DND-41 (cell line): ENCODE measurements at regions not wholly inside any gene's neighbourhood (a gene's known extent, or its start where the extent isn't known, plus 50 kb on each side); places are given as distances from the start of the nearest gene placed in this dataset.

ENCODE experiments used
- ATAC-seq: fragments of 200-7000 bp; cut with Tn5 transposase; 3 replicates; pipeline ENCODE4 v1.9.1; 2021; ENCODE audit warnings: low read depth; ENCODE audit not compliant: insufficient read depth
- DNase-seq: peaks from one replicate; pipeline ENCODE4 v3.0.0-alpha.2; 2020
- H2AFZ ChIP-seq: 2 replicates; pipeline ENCODE4 v1.6.0; 2012; ENCODE audit warnings: low read depth, low read length
- H3K27ac ChIP-seq: 2 replicates; pipeline ENCODE4 v1.5.1; 2012; ENCODE audit warnings: low read length, inconsistent platforms
- H3K27me3 ChIP-seq: fragments of 200-600 bp; sonication (generic); 2 replicates; pipeline ENCODE4 v1.6.0; 2012; ENCODE audit warnings: low read length, mild to moderate bottlenecking, inconsistent platforms; ENCODE audit not compliant: insufficient read depth, poor library complexity
- H3K36me3 ChIP-seq: 2 replicates; pipeline ENCODE4 v1.5.1; 2012; ENCODE audit warnings: low read length, inconsistent platforms; ENCODE audit not compliant: insufficient read depth
- H3K4me1 ChIP-seq: 2 replicates; pipeline ENCODE4 v1.5.1; 2012; ENCODE audit warnings: mild to moderate bottlenecking, low read length; ENCODE audit not compliant: insufficient read depth
- H3K4me2 ChIP-seq: 2 replicates; pipeline ENCODE4 v1.6.0; 2012; ENCODE audit warnings: mild to moderate bottlenecking, moderate library complexity, low read length, inconsistent platforms; ENCODE audit not compliant: insufficient read depth
- H3K4me3 ChIP-seq, 2 experiments: fragments of 200-600 bp in 1 of 2; shearing (Covaris generic) in 1 of 2; 2 replicates each; pipeline ENCODE4 v1.5.1; 2012 to 2016; ENCODE audit warnings: inconsistent platforms in 2 of 2, low read length in 2 of 2, mild to moderate bottlenecking in 2 of 2, low read depth in 1 of 2, moderate library complexity in 1 of 2
- H3K79me2 ChIP-seq: 2 replicates; pipeline ENCODE4 v1.6.0; 2012; ENCODE audit warnings: low read length, inconsistent platforms; ENCODE audit not compliant: insufficient read depth
- H3K9ac ChIP-seq: 2 replicates; pipeline ENCODE4 v1.6.0; 2012; ENCODE audit warnings: low read depth, mild to moderate bottlenecking, inconsistent platforms, low read length, moderate library complexity
- H3K9me3 ChIP-seq: 2 replicates; pipeline ENCODE4 v1.5.1; 2012; ENCODE audit warnings: low read length, moderate library complexity, mild to moderate bottlenecking, inconsistent platforms; ENCODE audit not compliant: insufficient read depth, severe bottlenecking
- H4K20me1 ChIP-seq: 2 replicates; pipeline ENCODE4 v1.6.0; 2012; ENCODE audit warnings: low read length; ENCODE audit not compliant: insufficient read depth
- CTCF ChIP-seq: IDR thresholded peaks from 2 replicates; pipeline ENCODE4 v1.5.1; 2012; ENCODE audit warnings: borderline replicate concordance, low read length, moderate library complexity, mild to moderate bottlenecking; ENCODE audit not compliant: poor library complexity, severe bottlenecking; ENCODE audit errors: extremely low read depth
- EZH2 ChIP-seq: IDR thresholded peaks from 3 replicates; pipeline ENCODE4 v1.6.1; 2012; ENCODE audit warnings: borderline replicate concordance, low read depth, mild to moderate bottlenecking, moderate library complexity, low read length, inconsistent platforms; ENCODE audit not compliant: severe bottlenecking

GRCh38 chr9:29796291-29796952, 2223.1 kb upstream of the C9orf72 start:
- Histone ChIP-seq H3K4me1 (no peaks in the 10 kb centered on the region), H3K79me2 (no peaks in the 10 kb centered on the region), H3K36me3 (no peaks in the 10 kb centered on the region), H3K4me3 (no peak overlapping the region), H3K9me3 (no peaks in the 10 kb centered on the region), H3K27ac (no peak overlapping the region), H2AFZ (no peak overlapping the region), H3K9ac (no peak overlapping the region), H3K27me3 (no peaks in the 10 kb centered on the region), H4K20me1 (no peaks in the 10 kb centered on the region), H3K4me2 (no peak overlapping the region)
- ATAC-seq (no peak), DNase-seq (no peak)
- no peak for TF ChIP-seq EZH2
- no peak for TF ChIP-seq CTCF

GRCh38 chr9:29798599-29798998, 2225.3 kb upstream of the C9orf72 start:
- H3K4me2 ChIP-seq: no peak overlapping the region
- H3K4me1 ChIP-seq: no peaks in the 10 kb centered on the region
- no peak overlapping the region for H3K27ac ChIP-seq
- TF ChIP-seq CTCF (no peak), EZH2 (no peak)
- no peaks in the 10 kb centered on the region for H3K36me3 ChIP-seq
- no peaks in the 10 kb centered on the region for H3K27me3 ChIP-seq
- no peaks in the 10 kb centered on the region for H3K9me3 ChIP-seq
- no peak overlapping the region for H2AFZ ChIP-seq
- ATAC-seq: no peak
- H3K9ac ChIP-seq: no peak overlapping the region
- no peak for DNase-seq
- H3K4me3 ChIP-seq: no peak overlapping the region
- H4K20me1 ChIP-seq: no peaks in the 10 kb centered on the region
- H3K79me2 ChIP-seq: no peaks in the 10 kb centered on the region

GRCh38 chr9:29799227-29799626, 2225.9 kb upstream of the C9orf72 start:
- Histone ChIP-seq H3K79me2 (no peaks in the 10 kb centered on the region), H3K4me1 (no peaks in the 10 kb centered on the region), H3K27me3 (no peaks in the 10 kb centered on the region), H3K9me3 (no peaks in the 10 kb centered on the region), H4K20me1 (no peaks in the 10 kb centered on the region), H2AFZ (no peak overlapping the region), H3K27ac (no peak overlapping the region), H3K9ac (no peak overlapping the region), H3K4me2 (no peak overlapping the region), H3K4me3 (no peak overlapping the region), H3K36me3 (no peaks in the 10 kb centered on the region)
- no peak for ATAC-seq
- DNase-seq: no peak
- TF ChIP-seq CTCF: no peak
- TF ChIP-seq EZH2: no peak

- Histone ChIP-seq H3K9me3 (no peaks in the 10 kb centered on the region), H3K9ac (no peak overlapping the region), H3K79me2 (no peaks in the 10 kb centered on the region), H3K4me2 (no peak overlapping the region), H3K4me1 (no peaks in the 10 kb centered on the region), H3K4me3 (no peak overlapping the region), H3K27ac (no peak overlapping the region), H2AFZ (no peak overlapping the region), H3K27me3 (no peaks in the 10 kb centered on the region), H3K36me3 (no peaks in the 10 kb centered on the region), H4K20me1 (no peaks in the 10 kb centered on the region)
- TF ChIP-seq EZH2: no peak
- TF ChIP-seq CTCF: no peak
- ATAC-seq (no peak), DNase-seq (no peak)
These were observed 2227.5 kb upstream of the C9orf72 start for GRCh38 chr9:29800821-29801220.
